NCI-H2227 (cell line): ENCODE measurements at regions not wholly inside any gene's neighbourhood (a gene's known extent, or its start where the extent isn't known, plus 50 kb on each side); places are given as distances from the start of the nearest gene placed in this dataset.
"Not testable (repeated sequence)": the region's sequence is repeated elsewhere in the genome, so short reads cannot be mapped to it uniquely, and the experiment has no call there.

Experiments
- DNase-seq: peaks from one replicate; lab custom pipeline; 2025; ENCODE audit not compliant: unreplicated experiment; lab: John Stamatoyannopoulos, UW

- no peak for DNase-seq
Observed at GRCh38 chrX:125654501-125654900, 334.8 kb downstream of the TEX13C start.

- DNase-seq: no peak
Observed at GRCh38 chrX:125673758-125674157, 354.1 kb downstream of the TEX13C start.

GRCh38 chrX:125678258-125678657 lies 358.6 kb downstream of the TEX13C start:
- no peak for DNase-seq

GRCh38 chrX:125680366-125680765 lies 360.7 kb downstream of the TEX13C start:
- no peak for DNase-seq

- DNase-seq: no peak
Observed at GRCh38 chrX:125681058-125681457, 361.4 kb downstream of the TEX13C start.

- DNase-seq: no peak
Observed at GRCh38 chrX:125681507-125681906, 361.8 kb downstream of the TEX13C start.

- DNase-seq: not testable (repeated sequence)
Observed at GRCh38 chrX:125690522-125690921, 370.9 kb downstream of the TEX13C start.

- DNase-seq: no peak
Observed at GRCh38 chrX:125694171-125694570, 374.5 kb downstream of the TEX13C start.

GRCh38 chrX:125709074-125709473 lies 389.4 kb downstream of the TEX13C start:
- no peak for DNase-seq

GRCh38 chrX:125709532-125709931 lies 389.9 kb downstream of the TEX13C start:
- no peak for DNase-seq

GRCh38 chrX:125710403-125711062 lies 390.9 kb downstream of the TEX13C start:
- no peak for DNase-seq

- DNase-seq: no peak
Observed at GRCh38 chrX:125711103-125711502, 391.4 kb downstream of the TEX13C start.

GRCh38 chrX:125713633-125714032 lies 394.0 kb downstream of the TEX13C start:
- no peak for DNase-seq

- no peak for DNase-seq
Observed at GRCh38 chrX:125727117-125727516, 407.4 kb downstream of the TEX13C start.

GRCh38 chrX:125736008-125736729 lies 416.5 kb downstream of the TEX13C start:
- DNase-seq: no peak

- DNase-seq: no peak
Observed at GRCh38 chrX:125742811-125743210, 423.1 kb downstream of the TEX13C start.

GRCh38 chrX:125744914-125745313 lies 421.2 kb downstream of the DCAF12L2 start:
- no peak for DNase-seq

GRCh38 chrX:125757794-125758564 lies 408.1 kb downstream of the DCAF12L2 start:
- no peak for DNase-seq

- no peak for DNase-seq
Observed at GRCh38 chrX:125758819-125759218, 407.3 kb downstream of the DCAF12L2 start.

GRCh38 chrX:125762954-125763353 lies 403.1 kb downstream of the DCAF12L2 start:
- no peak for DNase-seq

GRCh38 chrX:125765347-125765746 lies 400.7 kb downstream of the DCAF12L2 start:
- no peak for DNase-seq

GRCh38 chrX:125769628-125770027 lies 396.5 kb downstream of the DCAF12L2 start:
- DNase-seq: no peak
